Breast epithelium (tissue), 4 donors: ENCODE measurements at regions not wholly inside any gene's neighbourhood (a gene's known extent, or its start where the extent isn't known, plus 50 kb on each side); places are given as distances from the start of the nearest gene placed in this dataset.
"Not testable (repeated sequence)": the region's sequence is repeated elsewhere in the genome, so short reads cannot be mapped to it uniquely, and the experiment has no call there.

Experiments used
- DNase-seq, 2 donors: peaks; one replicate each; pipeline ENCODE4 v3.0.0-alpha.2; 2019; ENCODE audit warnings: low spot score in 2 of 2
- H3K27ac ChIP-seq, 2 donors: fragments of 200-600 bp; sonication (generic) in 1 of 2; one replicate each; pipeline ENCODE4 v1.5.1; 2016 to 2019; ENCODE audit warnings: mild to moderate bottlenecking in 1 of 2
- H3K27me3 ChIP-seq, 2 donors: fragments of 200-600 bp; sonication (generic) in 1 of 2; one replicate each; pipeline versions ENCODE4 v1.5.1 to v1.6.0; 2017 to 2019; ENCODE audit warnings: control low read depth in 1 of 2, mild to moderate bottlenecking in 1 of 2
- H3K36me3 ChIP-seq: fragments of 200-600 bp; one replicate; pipeline ENCODE4 v1.5.1; 2019
- H3K4me1 ChIP-seq, 2 donors: fragments of 200-600 bp; sonication (generic); one replicate each; pipeline ENCODE4 v1.5.1; 2016 to 2019; ENCODE audit warnings: control low read depth in 1 of 2
- H3K4me3 ChIP-seq, 3 donors: fragments of 200-600 bp; sonication (generic); 1 replicate in 2 of 3; 2 replicates in 1 of 3; pipeline ENCODE4 v1.5.1; 2016 to 2019; ENCODE audit warnings: mild to moderate bottlenecking in 3 of 3, moderate library complexity in 2 of 3
- H3K9me3 ChIP-seq, 2 donors: fragments of 200-600 bp; sonication (generic) in 1 of 2; one replicate each; pipeline ENCODE4 v1.5.1; 2016 to 2019; ENCODE audit warnings: control low read depth in 1 of 2
- POLR2A ChIP-seq: fragments of 450-650 bp; IDR thresholded peaks from one replicate; pipeline ENCODE4 v1.6.1; 2016; ENCODE audit warnings: antibody characterized with exemption, mild to moderate bottlenecking, moderate library complexity
- POLR2AphosphoS5 ChIP-seq, 3 donors: sonication (generic); formaldehyde crosslinking; IDR thresholded peaks; one replicate each; pipeline ENCODE4 v1.6.1; 2017; ENCODE audit warnings: antibody characterized with exemption in 3 of 3
- intact Hi-C: fragments of 100-400 bp; cut with DNase I; formaldehyde crosslinking; loops from one replicate; pipeline ENCODE4 v1.15.1; 2023; ENCODE audit warnings: low total_unique reads
- TF ChIP-seq, protein P1 (sequence below), 3 donors: fragments of 450-650 bp; IDR thresholded peaks; one replicate each; pipeline ENCODE4 v1.5.1; 2016 to 2017; ENCODE audit warnings: antibody characterized with exemption in 3 of 3, mild to moderate bottlenecking in 3 of 3, moderate library complexity in 3 of 3

DNA sequence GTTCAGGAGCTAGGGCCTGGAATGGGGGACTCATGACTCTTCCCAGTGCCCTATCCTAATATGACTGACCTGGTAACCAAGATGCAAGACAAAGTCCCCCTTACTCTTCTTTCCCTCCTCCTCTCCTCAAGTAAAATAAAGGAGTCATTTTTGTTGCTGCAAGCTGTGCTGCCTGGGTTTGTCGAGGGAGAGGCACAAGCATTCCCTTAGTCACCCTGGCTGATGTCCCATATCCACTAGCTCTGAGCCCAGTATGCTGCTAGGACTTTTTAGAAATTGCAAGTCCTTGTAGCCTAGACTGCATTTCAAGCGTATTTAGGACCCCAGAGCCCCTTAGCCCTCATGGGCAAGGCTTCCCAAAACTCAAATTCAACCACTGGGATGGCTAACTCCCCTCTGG lies 338.5 kb upstream of the SETBP1 start:
- Histone ChIP-seq H3K4me1 (no peaks in the 10 kb centered on the region), H3K27ac (no peak overlapping the region), H3K36me3 (no peaks in the 10 kb centered on the region), H3K4me3 (no peak overlapping the region), H3K9me3 (peaks cover 5 to 12% of the 10 kb centered on the region in 2 donors), H3K27me3 (no peaks in the 10 kb centered on the region)
- intact Hi-C loops, result no loop called here
- TF ChIP-seq, protein P1, sequence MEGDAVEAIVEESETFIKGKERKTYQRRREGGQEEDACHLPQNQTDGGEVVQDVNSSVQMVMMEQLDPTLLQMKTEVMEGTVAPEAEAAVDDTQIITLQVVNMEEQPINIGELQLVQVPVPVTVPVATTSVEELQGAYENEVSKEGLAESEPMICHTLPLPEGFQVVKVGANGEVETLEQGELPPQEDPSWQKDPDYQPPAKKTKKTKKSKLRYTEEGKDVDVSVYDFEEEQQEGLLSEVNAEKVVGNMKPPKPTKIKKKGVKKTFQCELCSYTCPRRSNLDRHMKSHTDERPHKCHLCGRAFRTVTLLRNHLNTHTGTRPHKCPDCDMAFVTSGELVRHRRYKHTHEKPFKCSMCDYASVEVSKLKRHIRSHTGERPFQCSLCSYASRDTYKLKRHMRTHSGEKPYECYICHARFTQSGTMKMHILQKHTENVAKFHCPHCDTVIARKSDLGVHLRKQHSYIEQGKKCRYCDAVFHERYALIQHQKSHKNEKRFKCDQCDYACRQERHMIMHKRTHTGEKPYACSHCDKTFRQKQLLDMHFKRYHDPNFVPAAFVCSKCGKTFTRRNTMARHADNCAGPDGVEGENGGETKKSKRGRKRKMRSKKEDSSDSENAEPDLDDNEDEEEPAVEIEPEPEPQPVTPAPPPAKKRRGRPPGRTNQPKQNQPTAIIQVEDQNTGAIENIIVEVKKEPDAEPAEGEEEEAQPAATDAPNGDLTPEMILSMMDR (IDR thresholded peaks at IDR 0.05), result no peak
- no peak for TF ChIP-seq POLR2AphosphoS5 (IDR thresholded peaks at IDR 0.05)
- TF ChIP-seq POLR2A, result no peak
- DNase-seq, result no peak

DNA sequence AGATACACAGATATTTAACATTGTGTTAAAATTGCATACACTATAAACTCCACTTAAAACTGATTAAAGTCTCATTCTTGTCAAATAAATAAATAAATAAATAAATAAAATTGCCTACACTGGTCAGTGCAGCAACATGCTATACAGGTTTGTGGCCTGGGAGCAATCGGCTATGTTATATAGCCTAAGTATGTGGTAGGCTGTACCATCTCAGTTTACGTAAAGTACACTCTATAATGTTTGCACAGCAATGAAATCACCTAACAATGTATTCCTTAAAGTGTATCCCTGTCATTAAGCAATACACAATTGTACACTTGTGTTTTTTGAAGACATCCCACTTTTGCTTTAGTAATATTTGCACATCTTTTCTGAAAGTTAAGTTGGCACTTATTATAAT lies 337.7 kb upstream of the SETBP1 start:
- DNase-seq, result no peak
- no peaks in the 10 kb centered on the region for H3K27me3 ChIP-seq
- H3K9me3 ChIP-seq, result peaks cover 5 to 7% of the 10 kb centered on the region in 2 donors
- no peak for TF ChIP-seq POLR2A
- TF ChIP-seq, protein P1 (IDR thresholded peaks at IDR 0.05), result no peak
- no peak for TF ChIP-seq POLR2AphosphoS5 (IDR thresholded peaks at IDR 0.05)
- no peaks in the 10 kb centered on the region for H3K36me3 ChIP-seq
- H3K4me1 ChIP-seq, result no peaks in the 10 kb centered on the region
- H3K4me3 ChIP-seq, result no peak overlapping the region
- intact Hi-C loops, result no loop called here
- no peak overlapping the region for H3K27ac ChIP-seq

DNA sequence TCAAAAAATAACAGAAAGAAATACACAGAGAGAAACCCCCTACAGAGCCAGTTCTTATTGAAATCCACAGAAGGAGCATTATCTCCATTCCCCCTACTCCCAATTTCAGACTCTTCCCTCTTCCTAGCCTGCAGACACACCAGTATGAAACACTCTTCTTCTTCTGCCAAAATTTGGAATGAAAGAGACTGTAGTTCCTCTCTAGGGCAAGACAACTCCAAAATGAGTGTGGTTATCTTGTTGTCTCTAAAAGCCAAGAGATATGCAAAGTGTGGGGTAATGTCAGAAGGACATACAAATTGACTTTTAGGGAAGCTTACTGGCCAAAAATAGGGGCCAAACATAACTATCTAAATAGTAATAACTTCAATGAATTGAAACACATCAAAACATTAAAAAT lies 337.1 kb upstream of the SETBP1 start:
- H3K4me3 ChIP-seq, result no peak overlapping the region
- no peaks in the 10 kb centered on the region for H3K27me3 ChIP-seq
- no peak overlapping the region for H3K27ac ChIP-seq
- TF ChIP-seq, protein P1 (IDR thresholded peaks at IDR 0.05), result no peak
- no peak for TF ChIP-seq POLR2A
- no peak for TF ChIP-seq POLR2AphosphoS5 (IDR thresholded peaks at IDR 0.05)
- peaks cover 1 to 5% of the 10 kb centered on the region in 2 donors for H3K9me3 ChIP-seq
- DNase-seq, result no peak
- intact Hi-C loops, result no loop called here
- H3K36me3 ChIP-seq, result no peaks in the 10 kb centered on the region
- H3K4me1 ChIP-seq, result no peaks in the 10 kb centered on the region

DNA sequence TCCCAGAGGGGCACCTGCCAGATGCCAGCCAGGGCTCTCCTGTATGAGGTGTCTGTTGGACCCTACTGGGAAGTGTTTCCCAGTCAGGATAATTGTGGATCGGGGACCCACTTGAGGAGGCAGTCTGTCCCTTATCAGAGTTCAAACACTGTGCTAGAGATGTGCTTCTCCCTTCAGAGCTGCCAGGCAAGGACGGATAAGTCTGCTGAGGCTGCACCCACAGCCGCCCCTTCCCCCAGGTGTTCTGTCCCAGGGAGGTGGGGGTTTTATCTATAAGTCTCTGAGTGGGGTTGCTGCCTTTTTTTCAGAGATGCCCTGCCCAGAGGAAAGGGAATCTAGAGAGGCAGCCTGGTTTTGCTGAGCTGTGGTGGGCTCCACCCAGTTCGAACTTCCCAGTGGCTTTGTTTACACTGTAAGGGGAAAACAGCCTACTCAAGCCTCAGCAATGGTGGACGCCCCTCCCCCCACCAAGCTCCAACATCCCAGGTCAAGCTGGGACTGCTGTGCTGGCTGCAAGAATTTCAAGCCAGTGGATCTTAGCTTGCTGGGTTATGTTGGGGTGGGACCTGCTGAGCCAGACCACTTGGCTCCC lies 324.0 kb upstream of the SETBP1 start:
- H3K4me1 ChIP-seq, result no peaks in the 10 kb centered on the region
- no peak for DNase-seq
- H3K27ac ChIP-seq, result no peak overlapping the region
- no peaks in the 10 kb centered on the region for H3K27me3 ChIP-seq
- H3K9me3 ChIP-seq, result peaks cover 0 to 16% of the 10 kb centered on the region in 2 donors
- no peak for TF ChIP-seq POLR2AphosphoS5 (IDR thresholded peaks at IDR 0.05)
- TF ChIP-seq, protein P1 (IDR thresholded peaks at IDR 0.05), result no peak
- TF ChIP-seq POLR2A, result no peak
- intact Hi-C loops, result no loop called here
- H3K4me3 ChIP-seq, result no peak overlapping the region
- no peaks in the 10 kb centered on the region for H3K36me3 ChIP-seq

DNA sequence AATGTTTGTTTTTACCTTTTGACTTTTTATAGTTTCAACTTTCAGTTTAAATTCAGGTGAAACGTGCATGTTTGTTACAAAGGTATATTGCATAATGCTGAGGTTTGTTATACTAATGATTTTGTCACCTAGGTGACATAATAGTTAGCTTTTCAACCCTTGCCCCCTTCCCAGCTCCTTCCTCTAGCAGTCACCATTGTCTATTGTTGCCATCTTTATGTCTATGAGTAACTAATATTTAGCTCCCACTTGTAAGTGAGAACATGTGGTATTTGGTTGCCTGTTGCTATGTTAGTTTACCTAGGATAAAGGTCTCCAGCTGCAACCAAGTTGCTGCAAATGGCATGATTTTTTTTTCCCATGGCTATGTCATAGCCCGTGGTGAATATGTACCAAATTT lies 322.3 kb upstream of the SETBP1 start:
- H3K4me1 ChIP-seq, result no peaks in the 10 kb centered on the region

DNA sequence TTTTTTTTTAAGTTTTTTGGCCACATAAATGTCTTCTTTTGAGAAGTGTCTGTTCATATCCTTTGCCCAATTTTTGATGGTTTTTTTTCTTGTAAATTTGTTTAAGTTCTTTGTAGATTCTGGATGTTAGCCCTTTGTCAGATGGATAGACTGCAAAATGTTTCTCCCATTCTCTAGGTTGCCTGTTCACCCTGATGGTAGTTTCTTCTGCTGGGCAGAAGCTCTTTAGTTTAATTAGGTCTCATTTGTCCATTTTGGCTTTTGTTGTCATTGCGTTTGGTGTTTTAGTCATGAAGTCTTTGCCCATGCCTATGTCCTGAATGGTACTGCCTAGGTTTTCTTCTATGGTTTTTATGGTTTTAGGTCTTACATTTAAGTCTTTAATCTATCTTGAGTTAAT lies 320.9 kb upstream of the SETBP1 start:
- H3K4me1 ChIP-seq, DNase-seq, H3K27ac ChIP-seq, intact Hi-C loops, H3K36me3 ChIP-seq, H3K4me3 ChIP-seq, H3K27me3 ChIP-seq: not testable (repeated sequence)
- H3K9me3 ChIP-seq, result peaks cover 0 to 16% of the 10 kb centered on the region in 2 donors

More for the DNA sequence above, 322.3 kb upstream of the SETBP1 start:
- H3K27ac ChIP-seq, result no peak overlapping the region
- no peak overlapping the region for H3K4me3 ChIP-seq
- H3K27me3 ChIP-seq, result no peaks in the 10 kb centered on the region
- peaks cover 0 to 16% of the 10 kb centered on the region in 2 donors for H3K9me3 ChIP-seq
- H3K36me3 ChIP-seq, result no peaks in the 10 kb centered on the region
- intact Hi-C loops, result no loop called here
- no peak for TF ChIP-seq POLR2AphosphoS5 (IDR thresholded peaks at IDR 0.05)
- TF ChIP-seq POLR2A, result no peak
- TF ChIP-seq, protein P1 (IDR thresholded peaks at IDR 0.05), result no peak
- no peak for DNase-seq

DNA sequence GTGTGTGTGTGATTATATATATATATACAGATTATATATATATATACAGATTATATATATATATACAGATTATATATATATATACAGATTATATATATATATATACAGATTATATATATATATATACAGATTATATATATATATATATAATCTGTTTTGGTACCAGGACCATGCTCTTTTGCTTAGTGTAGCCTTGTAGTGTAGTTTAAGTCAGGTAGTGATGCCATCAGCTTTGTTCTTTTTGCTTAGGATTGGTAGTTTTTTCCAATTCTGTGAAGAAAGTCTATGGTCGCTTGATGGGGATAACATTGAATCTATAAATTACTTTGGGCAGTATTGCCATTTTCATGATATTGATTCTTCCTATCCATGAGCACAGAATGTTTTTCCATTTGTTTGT lies 318.5 kb upstream of the SETBP1 start:
- H3K9me3 ChIP-seq, H3K4me1 ChIP-seq, H3K27ac ChIP-seq, intact Hi-C loops, H3K27me3 ChIP-seq, H3K36me3 ChIP-seq, H3K4me3 ChIP-seq, DNase-seq: not testable (repeated sequence)
